H9 (cell line): ENCODE measurements at regions not wholly inside any gene's neighbourhood (a gene's known extent, or its start where the extent isn't known, plus 50 kb on each side); places are given as distances from the start of the nearest gene placed in this dataset.
A peak's percentile ranks its signal among the peaks of the same experiment; 100 is the strongest.

ENCODE experiments used
- DNase-seq: peaks from one replicate; pipeline ENCODE4 v3.0.0-alpha.2; 2017
- H2AFZ ChIP-seq: one replicate; pipeline ENCODE4 v1.6.1; 2013; ENCODE audit warnings: mild to moderate bottlenecking, low read length, control low read depth, moderate library complexity
- H2AK5ac ChIP-seq: 2 replicates; pipeline ENCODE4 v1.6.1; 2013; ENCODE audit warnings: low read length, control low read depth, mixed read lengths; ENCODE audit not compliant: insufficient read length
- H2BK120ac ChIP-seq: one replicate; pipeline ENCODE4 v1.6.1; 2013; ENCODE audit warnings: low read depth, mild to moderate bottlenecking, low read length, control low read depth, inconsistent platforms; ENCODE audit not compliant: poor library complexity, severe bottlenecking
- H2BK12ac ChIP-seq: 2 replicates; pipeline ENCODE4 v1.6.1; 2013; ENCODE audit warnings: low read length, control low read depth, mixed read lengths, low read depth; ENCODE audit not compliant: insufficient read length
- H2BK15ac ChIP-seq: 2 replicates; pipeline ENCODE4 v1.6.1; 2013; ENCODE audit warnings: low read depth, low read length, control low read depth
- H2BK20ac ChIP-seq: one replicate; pipeline ENCODE4 v1.6.1; 2013; ENCODE audit warnings: low read depth, mild to moderate bottlenecking, low read length, control low read depth, inconsistent platforms; ENCODE audit not compliant: poor library complexity, severe bottlenecking
- H2BK5ac ChIP-seq: 2 replicates; pipeline ENCODE4 v1.6.1; 2013; ENCODE audit warnings: low read length, control low read depth, mixed read lengths; ENCODE audit not compliant: insufficient read length
- H3K14ac ChIP-seq: 2 replicates; pipeline ENCODE4 v1.6.1; 2013; ENCODE audit warnings: low read length, control low read depth; ENCODE audit not compliant: insufficient read depth
- H3K18ac ChIP-seq: 2 replicates; pipeline ENCODE4 v1.6.1; 2013; ENCODE audit warnings: low read depth, mild to moderate bottlenecking, mixed read lengths, low read length, control low read depth; ENCODE audit not compliant: insufficient read length
- H3K23ac ChIP-seq: 2 replicates; pipeline ENCODE4 v1.6.1; 2013; ENCODE audit warnings: low read length, control low read depth, mixed read lengths, low read depth; ENCODE audit not compliant: insufficient read length
- H3K23me2 ChIP-seq: 2 replicates; pipeline ENCODE4 v1.6.1; 2013; ENCODE audit warnings: low read depth, mild to moderate bottlenecking, mixed read lengths, low read length, control low read depth; ENCODE audit not compliant: insufficient read length, poor library complexity, severe bottlenecking
- H3K27ac ChIP-seq: 2 replicates; pipeline ENCODE4 v1.5.1; 2013; ENCODE audit warnings: low read length, control low read depth, mixed read lengths, low read depth; ENCODE audit not compliant: insufficient read length
- H3K27me3 ChIP-seq: 2 replicates; pipeline ENCODE4 v1.6.1; 2013; ENCODE audit warnings: low read length, control low read depth, inconsistent platforms; ENCODE audit not compliant: insufficient read depth
- H3K4ac ChIP-seq: 2 replicates; pipeline ENCODE4 v1.6.1; 2013; ENCODE audit warnings: low read depth, mild to moderate bottlenecking, control low read depth, inconsistent platforms, low read length, moderate library complexity
- H3K4me1 ChIP-seq: 2 replicates; pipeline ENCODE4 v1.6.1; 2013; ENCODE audit warnings: low read length, control low read depth, inconsistent platforms; ENCODE audit not compliant: insufficient read depth
- H3K4me2 ChIP-seq: 2 replicates; pipeline ENCODE4 v1.6.1; 2013; ENCODE audit warnings: low read length, control low read depth, mixed read lengths; ENCODE audit not compliant: insufficient read length, insufficient read depth
- H3K56ac ChIP-seq: 2 replicates; pipeline ENCODE4 v1.6.1; 2013; ENCODE audit warnings: low read depth, mild to moderate bottlenecking, mixed read lengths, low read length, control low read depth; ENCODE audit not compliant: insufficient read length
- H3K79me1 ChIP-seq: 2 replicates; pipeline ENCODE4 v1.6.1; 2013; ENCODE audit warnings: low read depth, mild to moderate bottlenecking, moderate library complexity, low read length, control low read depth, inconsistent platforms; ENCODE audit not compliant: insufficient read depth, poor library complexity, severe bottlenecking
- H3K79me2 ChIP-seq: 2 replicates; pipeline ENCODE4 v1.6.1; 2013; ENCODE audit warnings: low read length, control low read depth, inconsistent platforms; ENCODE audit not compliant: insufficient read depth
- H3K9ac ChIP-seq: 2 replicates; pipeline ENCODE4 v1.6.1; 2013; ENCODE audit warnings: low read length, control low read depth, mixed read lengths; ENCODE audit not compliant: insufficient read length; ENCODE audit errors: extremely low read depth
- H3K9me3 ChIP-seq: one replicate; pipeline ENCODE4 v1.6.1; 2013; ENCODE audit warnings: low read depth, low read length, inconsistent platforms; ENCODE audit not compliant: control insufficient read depth
- H3T11ph ChIP-seq: one replicate; pipeline ENCODE4 v1.6.1; 2013; ENCODE audit warnings: mild to moderate bottlenecking, low read length, control low read depth, inconsistent platforms
- H4K20me1 ChIP-seq: one replicate; pipeline ENCODE4 v1.6.1; 2013; ENCODE audit not compliant: control insufficient read depth, insufficient read length, insufficient read depth
- H4K5ac ChIP-seq: 2 replicates; pipeline ENCODE4 v1.6.1; 2013; ENCODE audit warnings: low read depth, mild to moderate bottlenecking, mixed read lengths, low read length, control low read depth; ENCODE audit not compliant: insufficient read length
- H4K8ac ChIP-seq: replicated peaks from 2 replicates; pipeline ENCODE4 v1.6.1; 2013; ENCODE audit warnings: low read length, control low read depth, mixed read lengths, low read depth; ENCODE audit not compliant: insufficient read length
- H4K91ac ChIP-seq: 2 replicates; pipeline ENCODE4 v1.6.1; 2013; ENCODE audit warnings: low read depth, mild to moderate bottlenecking, moderate library complexity, mixed read lengths, low read length, control low read depth; ENCODE audit not compliant: insufficient read length
- H3K27ac Mint-ChIP-seq, 3 experiments: 2 replicates in 2 of 3; 3 replicates in 1 of 3; pipeline ENCODE4 v1.8.0; 2020 to 2021; ENCODE audit warnings: mixed read lengths in 3 of 3, mild to moderate bottlenecking in 1 of 3, moderate library complexity in 1 of 3
- H3K27me3 Mint-ChIP-seq: 2 replicates; pipeline ENCODE4 v1.8.0; 2021; ENCODE audit warnings: low read depth, mild to moderate bottlenecking, moderate library complexity, mixed read lengths
- H3K36me3 Mint-ChIP-seq, 3 experiments: 2 replicates in 2 of 3; 3 replicates in 1 of 3; pipeline ENCODE4 v1.8.0; 2020 to 2021; ENCODE audit warnings: low read depth in 3 of 3, mixed read lengths in 3 of 3; ENCODE audit not compliant: insufficient read depth in 1 of 3
- H3K4me1 Mint-ChIP-seq, 2 experiments: 2 replicates each; pipeline ENCODE4 v1.8.0; 2020; ENCODE audit warnings: mixed read lengths in 2 of 2
- H3K4me3 Mint-ChIP-seq, 2 experiments: 2 replicates in 1 of 2; 3 replicates in 1 of 2; pipeline ENCODE4 v1.8.0; 2020 to 2021; ENCODE audit warnings: mild to moderate bottlenecking in 2 of 2, mixed read lengths in 2 of 2, moderate library complexity in 1 of 2
- H3K9me3 Mint-ChIP-seq, 2 experiments: 2 replicates in 1 of 2; 3 replicates in 1 of 2; pipeline ENCODE4 v1.8.0; 2020; ENCODE audit warnings: mild to moderate bottlenecking in 2 of 2, mixed read lengths in 2 of 2, moderate library complexity in 1 of 2
- whole genome bisulfite sequencing: extraction: QIAGEN DNeasy Blood & Tissue Kit; methylation state at CpG from one replicate; pipeline ENCODE4 v1.1.7; 2013; ENCODE audit warnings: missing lambda C conversion rate, low lambda C conversion rate, mixed read lengths; ENCODE audit not compliant: insufficient read length; ENCODE audit errors: extremely low coverage; 5-methylcytosine and 5-hydroxymethylcytosine counted together
- TF ChIP-seq, protein P1 (sequence below): fragments of 200-600 bp; sonication (generic); conservative IDR thresholded peaks from 3 replicates; pipeline ENCODE4 v1.8.0; 2021; ENCODE audit warnings: antibody characterized with exemption, mild to moderate bottlenecking

DNA sequence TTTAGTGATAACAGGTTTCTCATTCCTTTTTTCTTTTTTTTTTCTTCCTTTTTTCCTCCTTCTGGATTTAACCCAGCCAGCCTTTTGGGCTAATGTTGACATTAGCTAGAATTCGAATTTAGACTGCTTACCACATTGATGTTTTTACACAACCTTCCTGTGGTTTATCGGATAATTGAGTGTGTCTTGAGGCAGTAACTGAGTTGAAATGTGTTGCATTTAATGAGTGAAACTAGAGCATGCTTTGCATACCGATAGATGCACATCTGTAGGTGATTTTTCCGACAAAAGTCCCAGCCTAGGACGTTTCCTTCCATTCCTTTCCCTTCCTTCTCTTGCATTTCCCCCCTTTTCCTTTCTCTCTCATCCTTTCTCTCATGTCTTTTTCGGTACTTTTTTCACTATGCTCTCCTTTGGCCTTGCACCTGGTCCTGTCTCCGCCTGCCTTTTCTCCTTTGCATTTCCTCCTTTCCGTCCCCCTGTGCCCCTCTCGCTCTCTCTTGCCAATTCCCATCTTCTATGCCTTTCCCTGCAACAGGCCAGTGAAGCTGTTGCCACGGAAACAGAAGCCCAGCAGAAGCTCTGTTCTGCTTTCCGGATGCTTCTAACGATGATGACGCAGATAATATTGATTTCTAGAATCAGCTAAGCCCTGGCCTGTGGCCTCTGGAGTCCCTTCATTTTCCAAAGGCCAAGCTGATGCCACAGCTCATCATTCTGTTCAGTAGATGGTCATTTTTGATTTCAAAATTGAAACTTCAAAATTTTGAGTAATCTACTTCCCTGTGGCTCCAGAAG, 76.1 kb downstream of the SLC25A47 start:
- Histone ChIP-seq H3K4me1 (peaks cover 10% of the 10 kb centered on the region), H4K20me1 (no peaks in the 10 kb centered on the region), H2BK12ac (no peak overlapping the region), H3K18ac (no peak overlapping the region), H2BK15ac (no peak overlapping the region), H3K27ac (no peak overlapping the region), H3K9me3 (no peaks in the 10 kb centered on the region), H3K79me1 (no peaks in the 10 kb centered on the region), H3K4ac (no peak overlapping the region), H2BK5ac (no peak overlapping the region), H3K9ac (no peak overlapping the region), H4K8ac (no peak overlapping the region), H2AK5ac (no peak overlapping the region), H3K23me2 (no peaks in the 10 kb centered on the region), H2BK20ac (no peak overlapping the region), H3K79me2 (no peaks in the 10 kb centered on the region), H3K4me2 (no peak overlapping the region), H2AFZ (no peak overlapping the region), H2BK120ac (no peak overlapping the region), H4K5ac (no peak overlapping the region), H3K14ac (no peak overlapping the region; the same call in 1 of the 2 replicates), H3T11ph (no peak overlapping the region), H3K23ac (no peak overlapping the region), H4K91ac (no peak overlapping the region), H3K27me3 (no peaks in the 10 kb centered on the region), H3K56ac (no peak overlapping the region)
- H3K4me3 Mint-ChIP-seq, result no peak overlapping the region
- no peak for DNase-seq
- H3K9me3 Mint-ChIP-seq, result no peaks in the 10 kb centered on the region
- no peaks in the 10 kb centered on the region for H3K27me3 Mint-ChIP-seq
- TF ChIP-seq, protein P1, sequence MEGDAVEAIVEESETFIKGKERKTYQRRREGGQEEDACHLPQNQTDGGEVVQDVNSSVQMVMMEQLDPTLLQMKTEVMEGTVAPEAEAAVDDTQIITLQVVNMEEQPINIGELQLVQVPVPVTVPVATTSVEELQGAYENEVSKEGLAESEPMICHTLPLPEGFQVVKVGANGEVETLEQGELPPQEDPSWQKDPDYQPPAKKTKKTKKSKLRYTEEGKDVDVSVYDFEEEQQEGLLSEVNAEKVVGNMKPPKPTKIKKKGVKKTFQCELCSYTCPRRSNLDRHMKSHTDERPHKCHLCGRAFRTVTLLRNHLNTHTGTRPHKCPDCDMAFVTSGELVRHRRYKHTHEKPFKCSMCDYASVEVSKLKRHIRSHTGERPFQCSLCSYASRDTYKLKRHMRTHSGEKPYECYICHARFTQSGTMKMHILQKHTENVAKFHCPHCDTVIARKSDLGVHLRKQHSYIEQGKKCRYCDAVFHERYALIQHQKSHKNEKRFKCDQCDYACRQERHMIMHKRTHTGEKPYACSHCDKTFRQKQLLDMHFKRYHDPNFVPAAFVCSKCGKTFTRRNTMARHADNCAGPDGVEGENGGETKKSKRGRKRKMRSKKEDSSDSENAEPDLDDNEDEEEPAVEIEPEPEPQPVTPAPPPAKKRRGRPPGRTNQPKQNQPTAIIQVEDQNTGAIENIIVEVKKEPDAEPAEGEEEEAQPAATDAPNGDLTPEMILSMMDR, result no peak
- peaks cover 37 to 62% of the 10 kb centered on the region in 2 experiments for H3K4me1 Mint-ChIP-seq
- H3K27ac Mint-ChIP-seq, result peak overlapping the region; percentile 3 to 31 (median 3); a peak in 5 of 7 replicates
- peaks cover 0 to 4% (median 0%) of the 10 kb centered on the region in 3 experiments; a peak in 3 of 7 replicates for H3K36me3 Mint-ChIP-seq
- no CpG with 5 or more reads among the region's 13 CpGs for WGBS
